Colonic mucosa (tissue), 4 donors: ENCODE measurements at regions not wholly inside any gene's neighbourhood (a gene's known extent, or its start where the extent isn't known, plus 50 kb on each side); places are given as distances from the start of the nearest gene placed in this dataset.

ENCODE experiments used
- DNase-seq: peaks from one replicate; pipeline ENCODE4 v3.0.0-alpha.2; 2020
- H3K27ac ChIP-seq: fragments of 200-600 bp; one replicate; pipeline ENCODE4 v1.8.0; 2021
- H3K27me3 ChIP-seq: fragments of 200-600 bp; one replicate; pipeline ENCODE4 v1.8.0; 2021
- H3K36me3 ChIP-seq: fragments of 200-600 bp; one replicate; pipeline ENCODE4 v1.8.0; 2021
- H3K4me1 ChIP-seq: fragments of 200-600 bp; one replicate; pipeline ENCODE4 v1.8.0; 2021; ENCODE audit warnings: mild to moderate bottlenecking
- H3K4me3 ChIP-seq: fragments of 200-600 bp; one replicate; pipeline ENCODE4 v1.8.0; 2021
- H3K9ac ChIP-seq, 2 donors: one replicate each; pipeline ENCODE4 v1.7.0; 2013; ENCODE audit warnings: control low read depth in 2 of 2, low read depth in 2 of 2, low read length in 2 of 2
- H3K9me3 ChIP-seq: fragments of 200-600 bp; one replicate; pipeline ENCODE4 v1.8.0; 2021
- intact Hi-C: fragments of 100-400 bp; cut with DNase I; formaldehyde crosslinking; loops from one replicate; pipeline ENCODE4 v1.14.1; 2022
- TF ChIP-seq, protein P1 (sequence below): fragments of 200-600 bp; IDR thresholded peaks from one replicate; pipeline ENCODE4 v1.8.0; 2022; ENCODE audit warnings: antibody characterized with exemption, mild to moderate bottlenecking
- donor health status: healthy.
- donor health status: DM: no; HTN: no; CAD: no.
- donor health status: DM: no; HTN: no; CAD: no.

DNA sequence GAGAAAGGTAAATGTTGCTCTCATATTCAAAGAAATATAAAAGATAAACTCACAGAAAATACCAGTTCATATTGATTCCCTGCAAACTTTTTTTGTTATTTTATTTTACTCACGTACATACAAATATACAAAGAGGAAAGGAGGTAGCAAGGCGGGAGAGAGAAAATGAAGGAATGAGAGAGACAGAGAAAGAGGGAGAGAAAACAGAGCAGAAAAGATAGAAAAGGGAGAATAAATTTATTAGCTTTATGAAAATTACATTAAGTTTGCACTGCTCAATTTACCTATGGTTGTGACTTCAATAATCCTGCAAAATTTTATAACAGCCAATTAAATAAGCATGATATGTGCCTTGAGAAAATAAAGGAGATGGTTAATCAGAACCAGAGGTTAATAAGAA lies 274.7 kb upstream of the CITED2 start:
- Histone ChIP-seq H3K36me3 (no peaks in the 10 kb centered on the region), H3K9me3 (no peaks in the 10 kb centered on the region), H3K4me3 (no peak overlapping the region), H3K27me3 (no peaks in the 10 kb centered on the region), H3K4me1 (no peaks in the 10 kb centered on the region), H3K27ac (no peak overlapping the region), H3K9ac (no peak overlapping the region)
- no peak for DNase-seq
- intact Hi-C loops: no loop called here
- TF ChIP-seq, protein P1, sequence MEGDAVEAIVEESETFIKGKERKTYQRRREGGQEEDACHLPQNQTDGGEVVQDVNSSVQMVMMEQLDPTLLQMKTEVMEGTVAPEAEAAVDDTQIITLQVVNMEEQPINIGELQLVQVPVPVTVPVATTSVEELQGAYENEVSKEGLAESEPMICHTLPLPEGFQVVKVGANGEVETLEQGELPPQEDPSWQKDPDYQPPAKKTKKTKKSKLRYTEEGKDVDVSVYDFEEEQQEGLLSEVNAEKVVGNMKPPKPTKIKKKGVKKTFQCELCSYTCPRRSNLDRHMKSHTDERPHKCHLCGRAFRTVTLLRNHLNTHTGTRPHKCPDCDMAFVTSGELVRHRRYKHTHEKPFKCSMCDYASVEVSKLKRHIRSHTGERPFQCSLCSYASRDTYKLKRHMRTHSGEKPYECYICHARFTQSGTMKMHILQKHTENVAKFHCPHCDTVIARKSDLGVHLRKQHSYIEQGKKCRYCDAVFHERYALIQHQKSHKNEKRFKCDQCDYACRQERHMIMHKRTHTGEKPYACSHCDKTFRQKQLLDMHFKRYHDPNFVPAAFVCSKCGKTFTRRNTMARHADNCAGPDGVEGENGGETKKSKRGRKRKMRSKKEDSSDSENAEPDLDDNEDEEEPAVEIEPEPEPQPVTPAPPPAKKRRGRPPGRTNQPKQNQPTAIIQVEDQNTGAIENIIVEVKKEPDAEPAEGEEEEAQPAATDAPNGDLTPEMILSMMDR: no peak

DNA sequence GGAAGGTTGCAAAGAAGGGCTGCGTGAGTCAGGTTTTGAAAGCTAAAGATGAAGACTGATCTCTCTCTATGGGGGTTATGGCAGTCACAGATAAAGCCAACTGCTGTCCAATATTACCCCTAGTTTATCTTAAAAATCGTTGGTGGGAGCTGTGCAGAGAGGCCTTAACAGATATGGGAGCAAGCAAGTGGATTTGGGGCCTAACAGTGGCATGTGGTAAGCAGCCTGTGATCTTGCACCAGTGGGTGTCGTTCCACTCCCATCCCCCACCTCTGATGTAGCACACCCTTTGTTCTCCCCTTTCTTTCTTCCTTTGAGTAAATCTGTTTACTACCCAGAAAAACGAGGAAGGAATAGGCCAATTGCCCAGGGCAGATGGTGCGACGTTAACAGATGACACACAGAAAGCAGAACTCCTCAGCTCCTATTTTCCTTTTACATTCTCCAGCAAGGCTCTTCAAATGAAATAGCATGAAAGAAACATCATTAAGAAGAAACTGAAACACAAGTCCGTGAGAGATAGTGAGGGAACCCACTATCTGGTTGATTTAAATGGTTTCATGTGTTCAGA lies 274.1 kb upstream of the CITED2 start:
- Histone ChIP-seq H3K9ac (no peak overlapping the region), H3K9me3 (no peaks in the 10 kb centered on the region), H3K27ac (no peak overlapping the region), H3K27me3 (no peaks in the 10 kb centered on the region), H3K4me1 (no peaks in the 10 kb centered on the region), H3K4me3 (no peak overlapping the region), H3K36me3 (no peaks in the 10 kb centered on the region)
- TF ChIP-seq, protein P1: no peak
- intact Hi-C loops: no loop called here
- no peak for DNase-seq

DNA sequence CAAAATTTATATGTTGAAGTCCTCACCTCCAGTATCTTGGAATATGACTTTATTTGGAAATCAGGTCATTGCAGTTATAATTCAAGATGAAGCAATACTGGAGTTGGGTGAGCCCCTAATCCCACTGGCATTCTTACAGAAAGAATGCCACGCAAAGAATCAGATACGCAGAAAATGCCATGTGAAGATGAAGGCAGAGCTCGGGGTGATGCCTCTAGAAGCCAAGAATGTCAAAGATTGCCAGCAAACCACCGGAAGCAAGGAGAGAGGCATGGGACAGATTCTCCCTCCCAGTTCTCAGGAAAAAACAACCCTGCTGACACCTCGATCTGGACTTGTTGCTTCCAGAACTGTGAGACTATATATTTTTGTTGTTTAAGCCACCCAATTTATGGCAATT lies 273.4 kb upstream of the CITED2 start:
- intact Hi-C loops: no loop called here
- no peak for DNase-seq
- H3K4me1 ChIP-seq: no peaks in the 10 kb centered on the region
- H3K36me3 ChIP-seq: no peaks in the 10 kb centered on the region
- H3K9ac ChIP-seq: no peak overlapping the region
- no peak overlapping the region for H3K27ac ChIP-seq
- no peak overlapping the region for H3K4me3 ChIP-seq
- TF ChIP-seq, protein P1: no peak
- no peaks in the 10 kb centered on the region for H3K27me3 ChIP-seq
- no peaks in the 10 kb centered on the region for H3K9me3 ChIP-seq

DNA sequence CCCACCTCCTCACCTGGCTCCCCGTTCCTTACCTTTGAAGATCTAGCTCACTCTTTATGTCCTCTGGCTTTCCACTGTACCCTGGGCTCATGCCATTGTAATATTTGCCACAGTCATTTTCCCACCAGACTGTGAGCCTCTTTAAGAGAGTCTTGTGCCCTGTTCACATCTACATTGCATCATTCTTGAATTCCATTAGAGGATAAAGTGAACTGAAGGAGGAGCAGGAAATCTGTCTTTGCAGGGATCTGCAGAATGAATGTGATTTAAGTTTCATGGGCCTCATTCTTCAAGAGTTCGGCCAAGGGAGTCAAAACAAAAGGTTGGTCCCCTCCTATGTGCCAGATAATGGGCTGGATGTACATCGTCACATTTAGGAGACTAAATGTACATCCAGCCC lies 272.6 kb upstream of the CITED2 start:
- Histone ChIP-seq H3K4me3 (no peak overlapping the region), H3K9ac (no peak overlapping the region), H3K36me3 (no peaks in the 10 kb centered on the region), H3K4me1 (no peaks in the 10 kb centered on the region), H3K27me3 (no peaks in the 10 kb centered on the region), H3K27ac (no peak overlapping the region), H3K9me3 (no peaks in the 10 kb centered on the region)
- intact Hi-C loops: no loop called here
- TF ChIP-seq, protein P1: no peak
- no peak for DNase-seq

DNA sequence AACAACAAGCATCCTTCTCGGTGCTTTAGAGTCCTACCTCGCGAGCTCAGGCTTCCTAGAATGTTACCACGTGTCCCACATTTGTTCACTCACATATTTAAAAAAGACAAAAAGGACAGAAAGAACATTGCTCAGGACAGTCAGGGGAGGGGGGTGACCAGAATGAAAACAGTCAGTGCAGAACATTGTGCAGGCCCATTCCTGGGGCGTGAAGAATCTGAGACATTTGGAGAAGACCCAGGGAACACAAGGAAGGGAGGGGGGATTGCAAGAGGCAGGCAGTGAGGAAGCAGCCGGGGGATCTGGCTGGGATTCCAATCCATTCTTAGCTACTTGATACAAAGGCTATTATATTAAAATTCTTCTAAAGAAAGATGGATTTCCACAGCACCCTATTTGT lies 270.4 kb upstream of the CITED2 start:
- Histone ChIP-seq H3K4me1 (no peaks in the 10 kb centered on the region), H3K36me3 (no peaks in the 10 kb centered on the region), H3K9me3 (no peaks in the 10 kb centered on the region), H3K27me3 (no peaks in the 10 kb centered on the region), H3K9ac (no peak overlapping the region), H3K27ac (no peak overlapping the region), H3K4me3 (no peak overlapping the region)
- DNase-seq: no peak
- TF ChIP-seq, protein P1: no peak
- intact Hi-C loops: no loop called here
